ENCODE measurements at regions not wholly inside any gene's neighbourhood (a gene's known extent, or its start where the extent isn't known, plus 50 kb on each side); places are given as distances from the start of the nearest gene placed in this dataset.

GRCh38 chr20:55792049-55792448, 213.3 kb downstream of the CBLN4 start:
- no peak overlapping the region for H3K27ac Mint-ChIP-seq (ENCODE audit: unreplicated experiment)
- DNase-seq, result no peak
- peaks cover 2% of the 10 kb centered on the region for H3K9me3 Mint-ChIP-seq (ENCODE audit: unreplicated experiment)
- no peak overlapping the region for H3K4me3 Mint-ChIP-seq (ENCODE audit: unreplicated experiment)
- no peaks in the 10 kb centered on the region for H3K27me3 Mint-ChIP-seq (ENCODE audit: unreplicated experiment)
- H3K4me1 Mint-ChIP-seq (ENCODE audit: low read depth, unreplicated experiment), result no peaks in the 10 kb centered on the region
- no peaks in the 10 kb centered on the region for H3K36me3 Mint-ChIP-seq (ENCODE audit: unreplicated experiment)
- TF ChIP-seq CTCF (IDR thresholded peaks at IDR 0.05; ENCODE audit: partially characterized antibody, unreplicated experiment), result no peak

- no peak overlapping the region for H3K4me3 Mint-ChIP-seq (ENCODE audit: unreplicated experiment)
- DNase-seq, result no peak
- no peak overlapping the region for H3K27ac Mint-ChIP-seq (ENCODE audit: unreplicated experiment)
- no peak for TF ChIP-seq CTCF (IDR thresholded peaks at IDR 0.05; ENCODE audit: partially characterized antibody, unreplicated experiment)
- no peaks in the 10 kb centered on the region for H3K36me3 Mint-ChIP-seq (ENCODE audit: unreplicated experiment)
- peaks cover 2% of the 10 kb centered on the region for H3K27me3 Mint-ChIP-seq (ENCODE audit: unreplicated experiment)
- peaks cover 9% of the 10 kb centered on the region for H3K9me3 Mint-ChIP-seq (ENCODE audit: unreplicated experiment)
- no peaks in the 10 kb centered on the region for H3K4me1 Mint-ChIP-seq (ENCODE audit: low read depth, unreplicated experiment)
Measured at GRCh38 chr20:55790178-55790577, 215.1 kb downstream of the CBLN4 start.

- H3K36me3 Mint-ChIP-seq (ENCODE audit: unreplicated experiment), result no peaks in the 10 kb centered on the region
- no peak for TF ChIP-seq CTCF (IDR thresholded peaks at IDR 0.05; ENCODE audit: partially characterized antibody, unreplicated experiment)
- no peaks in the 10 kb centered on the region for H3K4me1 Mint-ChIP-seq (ENCODE audit: low read depth, unreplicated experiment)
- H3K4me3 Mint-ChIP-seq (ENCODE audit: unreplicated experiment), result no peak overlapping the region
- H3K27ac Mint-ChIP-seq (ENCODE audit: unreplicated experiment), result no peak overlapping the region
- H3K9me3 Mint-ChIP-seq (ENCODE audit: unreplicated experiment), result peaks cover 7% of the 10 kb centered on the region
- DNase-seq, result no peak
- peaks cover 2% of the 10 kb centered on the region for H3K27me3 Mint-ChIP-seq (ENCODE audit: unreplicated experiment)
Measured at GRCh38 chr20:55784036-55784435, 221.3 kb downstream of the CBLN4 start.

- Mint-ChIP-seq H3K4me3 (ENCODE audit: unreplicated experiment) (no peak overlapping the region), H3K36me3 (ENCODE audit: unreplicated experiment) (no peaks in the 10 kb centered on the region), H3K27me3 (ENCODE audit: unreplicated experiment) (peaks cover 2% of the 10 kb centered on the region), H3K4me1 (ENCODE audit: low read depth, unreplicated experiment) (no peaks in the 10 kb centered on the region), H3K9me3 (ENCODE audit: unreplicated experiment) (peaks cover 7% of the 10 kb centered on the region), H3K27ac (ENCODE audit: unreplicated experiment) (no peak overlapping the region)
- no peak for DNase-seq
- TF ChIP-seq CTCF (IDR thresholded peaks at IDR 0.05; ENCODE audit: partially characterized antibody, unreplicated experiment), result no peak
Measured at GRCh38 chr20:55783381-55783780, 221.9 kb downstream of the CBLN4 start.

GRCh38 chr20:55782912-55783253, 222.4 kb downstream of the CBLN4 start:
- no peak for TF ChIP-seq CTCF (IDR thresholded peaks at IDR 0.05; ENCODE audit: partially characterized antibody, unreplicated experiment)
- Mint-ChIP-seq H3K27me3 (ENCODE audit: unreplicated experiment) (peaks cover 2% of the 10 kb centered on the region), H3K4me3 (ENCODE audit: unreplicated experiment) (no peak overlapping the region), H3K36me3 (ENCODE audit: unreplicated experiment) (no peaks in the 10 kb centered on the region), H3K27ac (ENCODE audit: unreplicated experiment) (no peak overlapping the region), H3K4me1 (ENCODE audit: low read depth, unreplicated experiment) (no peaks in the 10 kb centered on the region), H3K9me3 (ENCODE audit: unreplicated experiment) (peaks cover 7% of the 10 kb centered on the region)
- DNase-seq, result no peak

Measured in glutamatergic neuron (in vitro differentiated cells).